Fibroblast of lung (primary cell): ENCODE measurements at regions not wholly inside any gene's neighbourhood (a gene's known extent, or its start where the extent isn't known, plus 50 kb on each side); places are given as distances from the start of the nearest gene placed in this dataset.

ENCODE experiments used
- DNase-seq, 2 donors: peaks; one replicate each; pipeline versions ENCODE4 v3.0.0 to v3.0.0-alpha.2; 2010; ENCODE audit warnings: low read depth in 2 of 2
- H2AFZ ChIP-seq: 2 replicates; pipeline ENCODE4 v1.5.1; 2012; ENCODE audit warnings: low read length, control low read depth, inconsistent platforms
- H3K27ac ChIP-seq: 2 replicates; pipeline ENCODE4 v1.5.1; 2011; ENCODE audit warnings: low read length, control low read depth; ENCODE audit not compliant: insufficient read depth
- H3K27me3 ChIP-seq: 2 replicates; pipeline ENCODE4 v1.5.1; 2011; ENCODE audit warnings: mild to moderate bottlenecking, low read length; ENCODE audit not compliant: control insufficient read depth, insufficient read depth
- H3K36me3 ChIP-seq: 2 replicates; pipeline ENCODE4 v1.5.1; 2011; ENCODE audit warnings: low read length; ENCODE audit not compliant: control insufficient read depth, insufficient read depth
- H3K4me1 ChIP-seq: 2 replicates; pipeline ENCODE4 v1.5.1; 2011; ENCODE audit warnings: low read length; ENCODE audit not compliant: control insufficient read depth, insufficient read depth; ENCODE audit errors: extremely low read depth
- H3K4me2 ChIP-seq: 2 replicates; pipeline ENCODE4 v1.5.1; 2011; ENCODE audit warnings: low read length, control low read depth; ENCODE audit not compliant: insufficient read depth; ENCODE audit errors: extremely low read depth
- H3K4me3 ChIP-seq, 4 experiments: fragments of 200-600 bp in 1 of 4; sonication (generic) in 1 of 4; replicated peaks in 1 of 4; 2 replicates each; pipeline ENCODE4 v1.5.1; 2011 to 2016; ENCODE audit warnings: low read length in 4 of 4, low read depth in 3 of 4, mild to moderate bottlenecking in 3 of 4, control low read depth in 2 of 4, inconsistent platforms in 1 of 4, mixed read lengths in 1 of 4; ENCODE audit not compliant: insufficient read depth in 1 of 4; ENCODE audit errors: control extremely low read depth in 1 of 4
- H3K79me2 ChIP-seq: 2 replicates; pipeline ENCODE4 v1.5.1; 2012; ENCODE audit warnings: mild to moderate bottlenecking, low read length, inconsistent platforms; ENCODE audit not compliant: control insufficient read depth, insufficient read depth
- H3K9ac ChIP-seq: 2 replicates; pipeline ENCODE4 v1.5.1; 2011; ENCODE audit warnings: mild to moderate bottlenecking, low read length, control low read depth; ENCODE audit not compliant: insufficient read depth
- H3K9me3 ChIP-seq: 2 replicates; pipeline ENCODE4 v1.5.1; 2012; ENCODE audit warnings: low read depth, low read length; ENCODE audit not compliant: control insufficient read depth, insufficient read depth
- H4K20me1 ChIP-seq: 2 replicates; pipeline ENCODE4 v1.5.1; 2011; ENCODE audit warnings: low read length; ENCODE audit not compliant: control insufficient read depth, insufficient read depth; ENCODE audit errors: extremely low read depth
- EZH2 ChIP-seq: IDR thresholded peaks from 2 replicates; pipeline ENCODE4 v1.5.1; 2012; ENCODE audit warnings: low read length, control low read depth, mild to moderate bottlenecking; ENCODE audit errors: missing control alignments
- TF ChIP-seq, protein P1 (sequence below), 2 donors: IDR thresholded peaks in 1 of 2; conservative IDR thresholded peaks in 1 of 2; 1 replicate in 1 of 2; 2 replicates in 1 of 2; pipeline ENCODE4 v1.5.1; 2011 to 2012; ENCODE audit warnings: low read length in 2 of 2, control low read depth in 1 of 2, inconsistent platforms in 1 of 2, low read depth in 1 of 2, mild to moderate bottlenecking in 1 of 2

DNA sequence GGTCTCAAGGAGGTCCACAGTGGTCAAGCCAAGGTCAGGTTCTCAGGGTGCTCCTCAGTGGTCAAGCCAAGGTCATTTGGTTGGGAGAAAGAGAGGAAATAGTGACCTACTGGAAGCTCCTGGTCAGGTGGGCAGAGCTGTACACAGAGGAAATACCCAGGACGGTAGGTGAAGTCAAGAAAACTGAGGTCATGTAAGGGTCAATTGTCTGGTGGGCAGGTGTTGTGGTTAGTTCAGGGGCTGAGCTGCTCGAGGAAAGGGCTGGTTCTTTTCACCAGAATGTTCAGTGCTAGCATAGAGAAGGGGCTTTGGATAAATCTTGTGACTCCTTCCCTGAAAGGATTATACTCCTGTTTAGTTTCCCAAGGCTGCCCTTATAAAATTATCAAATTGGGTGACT is 540.5 kb downstream of the VRK1 start:
- H3K4me1 ChIP-seq: no peaks in the 10 kb centered on the region
- no peak overlapping the region for H3K4me2 ChIP-seq
- no peak overlapping the region for H3K9ac ChIP-seq
- TF ChIP-seq, protein P1, sequence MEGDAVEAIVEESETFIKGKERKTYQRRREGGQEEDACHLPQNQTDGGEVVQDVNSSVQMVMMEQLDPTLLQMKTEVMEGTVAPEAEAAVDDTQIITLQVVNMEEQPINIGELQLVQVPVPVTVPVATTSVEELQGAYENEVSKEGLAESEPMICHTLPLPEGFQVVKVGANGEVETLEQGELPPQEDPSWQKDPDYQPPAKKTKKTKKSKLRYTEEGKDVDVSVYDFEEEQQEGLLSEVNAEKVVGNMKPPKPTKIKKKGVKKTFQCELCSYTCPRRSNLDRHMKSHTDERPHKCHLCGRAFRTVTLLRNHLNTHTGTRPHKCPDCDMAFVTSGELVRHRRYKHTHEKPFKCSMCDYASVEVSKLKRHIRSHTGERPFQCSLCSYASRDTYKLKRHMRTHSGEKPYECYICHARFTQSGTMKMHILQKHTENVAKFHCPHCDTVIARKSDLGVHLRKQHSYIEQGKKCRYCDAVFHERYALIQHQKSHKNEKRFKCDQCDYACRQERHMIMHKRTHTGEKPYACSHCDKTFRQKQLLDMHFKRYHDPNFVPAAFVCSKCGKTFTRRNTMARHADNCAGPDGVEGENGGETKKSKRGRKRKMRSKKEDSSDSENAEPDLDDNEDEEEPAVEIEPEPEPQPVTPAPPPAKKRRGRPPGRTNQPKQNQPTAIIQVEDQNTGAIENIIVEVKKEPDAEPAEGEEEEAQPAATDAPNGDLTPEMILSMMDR (conservative IDR thresholded peaks at IDR 0.05 in 1 of 2, IDR thresholded peaks at IDR 0.05 in 1 of 2; ENCODE audit: low read depth in 1 of 2, low read length in 2 of 2): no peak
- TF ChIP-seq EZH2: no peak
- no peak overlapping the region for H3K4me3 ChIP-seq
- no peaks in the 10 kb centered on the region for H3K27me3 ChIP-seq
- no peaks in the 10 kb centered on the region for H3K79me2 ChIP-seq
- no peaks in the 10 kb centered on the region for H3K9me3 ChIP-seq
- no peaks in the 10 kb centered on the region for H4K20me1 ChIP-seq
- DNase-seq: no peak
- H3K36me3 ChIP-seq: no peaks in the 10 kb centered on the region
- H2AFZ ChIP-seq: no peak overlapping the region
- no peak overlapping the region for H3K27ac ChIP-seq

DNA sequence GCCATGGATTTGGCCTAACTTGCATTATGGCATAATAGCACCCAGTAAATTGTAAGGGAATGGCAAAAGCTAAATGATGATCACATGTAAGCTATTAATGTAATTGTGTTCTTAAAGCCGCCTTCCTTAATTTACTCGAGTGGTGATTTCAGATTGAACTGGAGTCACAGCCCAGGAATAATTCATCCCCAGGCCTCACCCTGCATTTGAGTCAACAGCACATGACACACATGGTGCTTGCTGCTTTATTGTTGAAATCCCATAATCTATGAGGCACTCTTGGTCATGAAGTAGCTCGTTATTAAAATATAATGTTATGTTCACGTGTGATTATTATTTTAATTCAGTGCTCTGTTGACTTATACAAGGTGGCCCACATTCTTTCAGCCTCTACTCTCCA is 547.5 kb downstream of the VRK1 start:
- H3K9me3 ChIP-seq: no peaks in the 10 kb centered on the region
- H3K27ac ChIP-seq: no peak overlapping the region
- no peak overlapping the region for H3K4me2 ChIP-seq
- no peaks in the 10 kb centered on the region for H4K20me1 ChIP-seq
- no peaks in the 10 kb centered on the region for H3K79me2 ChIP-seq
- no peaks in the 10 kb centered on the region for H3K36me3 ChIP-seq
- H2AFZ ChIP-seq: no peak overlapping the region
- TF ChIP-seq, protein P1 (conservative IDR thresholded peaks at IDR 0.05 in 1 of 2, IDR thresholded peaks at IDR 0.05 in 1 of 2; ENCODE audit: low read depth in 1 of 2, low read length in 2 of 2): no peak
- TF ChIP-seq EZH2: no peak
- H3K4me1 ChIP-seq: no peaks in the 10 kb centered on the region
- H3K4me3 ChIP-seq: no peak overlapping the region
- no peak for DNase-seq
- H3K9ac ChIP-seq: no peak overlapping the region
- no peaks in the 10 kb centered on the region for H3K27me3 ChIP-seq

DNA sequence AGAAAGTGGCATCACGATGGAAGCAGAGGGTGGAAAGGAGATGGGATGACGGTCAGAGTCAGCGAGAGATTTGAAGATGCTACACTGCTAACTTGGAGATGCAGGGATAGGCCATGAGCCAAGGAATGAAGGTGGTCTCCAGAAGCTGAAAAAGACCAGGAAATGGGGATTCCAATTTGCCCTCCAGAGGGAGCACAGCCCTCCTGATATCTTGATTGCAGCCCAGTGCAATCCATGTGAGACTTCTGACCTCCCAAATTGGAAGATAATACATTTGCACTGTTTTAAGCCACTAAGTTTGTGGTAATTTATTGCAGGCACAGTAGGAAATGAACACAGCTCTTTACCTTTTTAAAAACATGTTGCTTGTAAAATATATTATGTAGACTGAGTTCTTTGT is 549.5 kb downstream of the VRK1 start:
- no peaks in the 10 kb centered on the region for H3K4me1 ChIP-seq
- no peak overlapping the region for H3K4me2 ChIP-seq
- H3K4me3 ChIP-seq: no peak overlapping the region
- no peaks in the 10 kb centered on the region for H3K36me3 ChIP-seq
- H2AFZ ChIP-seq: no peak overlapping the region
- DNase-seq: no peak
- H3K9ac ChIP-seq: no peak overlapping the region
- H4K20me1 ChIP-seq: no peaks in the 10 kb centered on the region
- no peaks in the 10 kb centered on the region for H3K27me3 ChIP-seq
- H3K27ac ChIP-seq: no peak overlapping the region
- TF ChIP-seq, protein P1 (conservative IDR thresholded peaks at IDR 0.05 in 1 of 2, IDR thresholded peaks at IDR 0.05 in 1 of 2; ENCODE audit: low read depth in 1 of 2, low read length in 2 of 2): no peak
- TF ChIP-seq EZH2: no peak
- no peaks in the 10 kb centered on the region for H3K79me2 ChIP-seq
- H3K9me3 ChIP-seq: no peaks in the 10 kb centered on the region
